HUDEP-2 (cell line): ENCODE measurements at regions not wholly inside any gene's neighbourhood (a gene's known extent, or its start where the extent isn't known, plus 50 kb on each side); places are given as distances from the start of the nearest gene placed in this dataset.

ENCODE experiments used
- DNase-seq, 76 experiments: peaks; one replicate each; lab custom pipeline; 2025; ENCODE audit not compliant: unreplicated experiment in 76 of 76; lab: John Stamatoyannopoulos, UW

DNA sequence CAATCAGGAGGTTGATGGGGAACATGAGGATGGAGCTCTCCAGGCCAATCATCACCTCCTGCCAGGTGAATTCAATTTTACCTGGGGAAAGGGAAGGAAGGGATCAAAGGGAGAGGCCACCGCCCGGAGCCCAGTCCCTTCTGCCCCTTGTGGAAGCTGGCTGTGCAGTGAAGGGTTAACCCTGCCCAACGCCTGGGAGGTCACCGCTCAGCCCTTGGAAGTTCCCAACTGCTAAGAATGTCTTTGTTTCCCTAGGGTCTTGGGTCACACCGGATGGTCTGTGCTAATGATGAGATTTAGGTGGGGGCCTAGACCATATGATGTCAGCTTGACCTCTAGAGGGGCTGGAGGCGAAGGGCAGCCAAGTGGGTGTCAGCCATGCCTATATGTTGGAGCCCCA, 52.1 kb upstream of the GCSH start:
- DNase-seq, result no peak
